ENCODE measurements at regions not wholly inside any gene's neighbourhood (a gene's known extent, or its start where the extent isn't known, plus 50 kb on each side); places are given as distances from the start of the nearest gene placed in this dataset.

- DNase-seq: no peak
These were observed 615.8 kb upstream of the ZFHX3 start for GRCh38 chr16:73663720-73664119.

- DNase-seq: no peak
These were observed 588.3 kb upstream of the ZFHX3 start for GRCh38 chr16:73636196-73636595.

GRCh38 chr16:73629011-73629410, 581.1 kb upstream of the ZFHX3 start:
- no peak for DNase-seq

- no peak for DNase-seq
These were observed 569.8 kb upstream of the ZFHX3 start for GRCh38 chr16:73617738-73618137.

GRCh38 chr16:73616770-73617169, 568.8 kb upstream of the ZFHX3 start:
- DNase-seq: no peak

GRCh38 chr16:73616166-73616753, 568.3 kb upstream of the ZFHX3 start:
- DNase-seq: no peak

GRCh38 chr16:73615071-73615940, 567.4 kb upstream of the ZFHX3 start:
- DNase-seq: no peak

GRCh38 chr16:73614131-73614530, 566.2 kb upstream of the ZFHX3 start:
- no peak for DNase-seq

GRCh38 chr16:73610605-73611156, 562.8 kb upstream of the ZFHX3 start:
- no peak for DNase-seq

- DNase-seq: no peak
These were observed 562.2 kb upstream of the ZFHX3 start for GRCh38 chr16:73610160-73610559.

GRCh38 chr16:73608911-73609310, 561.0 kb upstream of the ZFHX3 start:
- DNase-seq: no peak

- no peak for DNase-seq
These were observed 557.4 kb upstream of the ZFHX3 start for GRCh38 chr16:73605309-73605708.

- DNase-seq: no peak
These were observed 554.0 kb upstream of the ZFHX3 start for GRCh38 chr16:73601911-73602310.

- no peak for DNase-seq
These were observed 551.9 kb upstream of the ZFHX3 start for GRCh38 chr16:73599870-73600269.

- DNase-seq: no peak
These were observed 551.4 kb upstream of the ZFHX3 start for GRCh38 chr16:73599351-73599750.

GRCh38 chr16:73584157-73584556, 536.2 kb upstream of the ZFHX3 start:
- DNase-seq: no peak

- no peak for DNase-seq
These were observed 524.4 kb upstream of the ZFHX3 start for GRCh38 chr16:73572135-73572828.

- no peak for DNase-seq
These were observed 521.5 kb upstream of the ZFHX3 start for GRCh38 chr16:73569266-73569980.

- DNase-seq: no peak
These were observed 520.8 kb upstream of the ZFHX3 start for GRCh38 chr16:73568769-73569168.

GRCh38 chr16:73565925-73566324, 518.0 kb upstream of the ZFHX3 start:
- DNase-seq: no peak

GRCh38 chr16:73565263-73565662, 517.3 kb upstream of the ZFHX3 start:
- no peak for DNase-seq

- DNase-seq: no peak
These were observed 515.8 kb upstream of the ZFHX3 start for GRCh38 chr16:73563709-73564108.

GRCh38 chr16:73560497-73560896, 512.6 kb upstream of the ZFHX3 start:
- no peak for DNase-seq
